ENCODE measurements at regions not wholly inside any gene's neighbourhood (a gene's known extent, or its start where the extent isn't known, plus 50 kb on each side); places are given as distances from the start of the nearest gene placed in this dataset.

DNA sequence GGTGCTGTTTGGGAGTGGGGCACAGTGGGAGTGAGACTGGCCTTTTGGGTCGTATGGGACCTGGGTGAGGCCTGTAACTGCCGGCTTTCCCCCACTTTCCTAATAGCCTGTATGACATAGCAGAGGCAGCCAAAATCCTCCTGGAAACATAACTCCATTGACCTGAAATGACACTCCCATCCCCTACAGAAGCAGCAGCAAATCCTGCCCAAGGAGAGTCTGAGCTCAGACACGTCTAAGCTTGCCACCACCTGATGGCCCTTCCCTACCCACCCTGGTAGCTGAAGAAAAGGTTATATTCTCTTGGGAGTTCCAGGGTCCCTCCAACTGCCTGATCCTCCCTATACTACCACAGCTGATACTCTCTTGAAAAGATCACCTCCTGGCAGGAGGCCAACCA is 179.8 kb upstream of the ARRDC3 start:
- TF ChIP-seq, protein P1, sequence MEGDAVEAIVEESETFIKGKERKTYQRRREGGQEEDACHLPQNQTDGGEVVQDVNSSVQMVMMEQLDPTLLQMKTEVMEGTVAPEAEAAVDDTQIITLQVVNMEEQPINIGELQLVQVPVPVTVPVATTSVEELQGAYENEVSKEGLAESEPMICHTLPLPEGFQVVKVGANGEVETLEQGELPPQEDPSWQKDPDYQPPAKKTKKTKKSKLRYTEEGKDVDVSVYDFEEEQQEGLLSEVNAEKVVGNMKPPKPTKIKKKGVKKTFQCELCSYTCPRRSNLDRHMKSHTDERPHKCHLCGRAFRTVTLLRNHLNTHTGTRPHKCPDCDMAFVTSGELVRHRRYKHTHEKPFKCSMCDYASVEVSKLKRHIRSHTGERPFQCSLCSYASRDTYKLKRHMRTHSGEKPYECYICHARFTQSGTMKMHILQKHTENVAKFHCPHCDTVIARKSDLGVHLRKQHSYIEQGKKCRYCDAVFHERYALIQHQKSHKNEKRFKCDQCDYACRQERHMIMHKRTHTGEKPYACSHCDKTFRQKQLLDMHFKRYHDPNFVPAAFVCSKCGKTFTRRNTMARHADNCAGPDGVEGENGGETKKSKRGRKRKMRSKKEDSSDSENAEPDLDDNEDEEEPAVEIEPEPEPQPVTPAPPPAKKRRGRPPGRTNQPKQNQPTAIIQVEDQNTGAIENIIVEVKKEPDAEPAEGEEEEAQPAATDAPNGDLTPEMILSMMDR (conservative IDR thresholded peaks at IDR 0.05) = no peak
- no peak for TF ChIP-seq ZFX (IDR thresholded peaks at IDR 0.05)
